Adipocyte (in vitro differentiated cells): ENCODE measurements at regions not wholly inside any gene's neighbourhood (a gene's known extent, or its start where the extent isn't known, plus 50 kb on each side); places are given as distances from the start of the nearest gene placed in this dataset.

Source experiments
- DNase-seq: peaks from one replicate; pipeline ENCODE4 v3.0.0-alpha.2; 2015; ENCODE audit warnings: low read depth
- H3K27me3 ChIP-seq: replicated peaks from 2 replicates; pipeline ENCODE4 v1.7.0; 2013; ENCODE audit warnings: mild to moderate bottlenecking, low read length, moderate library complexity; ENCODE audit not compliant: control insufficient read depth, insufficient read depth
- H3K36me3 ChIP-seq: 2 replicates; pipeline ENCODE4 v1.7.0; 2013; ENCODE audit warnings: low read length, mild to moderate bottlenecking, moderate library complexity; ENCODE audit not compliant: control insufficient read depth, insufficient read depth, severe bottlenecking
- H3K4me1 ChIP-seq: 2 replicates; pipeline ENCODE4 v1.7.0; 2013; ENCODE audit warnings: mild to moderate bottlenecking, low read length, moderate library complexity; ENCODE audit not compliant: control insufficient read depth, insufficient read depth
- H3K4me3 ChIP-seq: 2 replicates; pipeline ENCODE4 v1.7.0; 2013; ENCODE audit warnings: mild to moderate bottlenecking, low read length, moderate library complexity
- H3K9ac ChIP-seq: 2 replicates; pipeline ENCODE4 v1.7.0; 2013; ENCODE audit warnings: mild to moderate bottlenecking, low read length, moderate library complexity
- H3K9me3 ChIP-seq: 2 replicates; pipeline ENCODE4 v1.7.0; 2013; ENCODE audit warnings: mild to moderate bottlenecking, low read length, moderate library complexity; ENCODE audit not compliant: control insufficient read depth

- no peak for DNase-seq
- Histone ChIP-seq H3K27me3 (no peaks in the 10 kb centered on the region), H3K9me3 (peaks cover 12% of the 10 kb centered on the region), H3K9ac (no peak overlapping the region), H3K4me3 (no peak overlapping the region), H3K4me1 (no peaks in the 10 kb centered on the region), H3K36me3 (no peaks in the 10 kb centered on the region)
These were observed 69.5 kb upstream of the ABCA12 start for GRCh38 chr2:215207791-215208367.

- Histone ChIP-seq H3K27me3 (no peaks in the 10 kb centered on the region), H3K36me3 (no peaks in the 10 kb centered on the region), H3K9ac (no peak overlapping the region), H3K4me3 (no peak overlapping the region), H3K4me1 (no peaks in the 10 kb centered on the region), H3K9me3 (peaks cover 12% of the 10 kb centered on the region)
- no peak for DNase-seq
These were observed 68.6 kb upstream of the ABCA12 start for GRCh38 chr2:215207041-215207440.

- Histone ChIP-seq H3K36me3 (no peaks in the 10 kb centered on the region), H3K27me3 (no peaks in the 10 kb centered on the region), H3K9me3 (peaks cover 6% of the 10 kb centered on the region)
These were observed 67.4 kb upstream of the ABCA12 start for GRCh38 chr2:215205787-215206186.

GRCh38 chr2:215191477-215191876 lies 53.1 kb upstream of the ABCA12 start:
- Histone ChIP-seq H3K9ac (no peak overlapping the region), H3K9me3 (no peaks in the 10 kb centered on the region), H3K4me1 (no peaks in the 10 kb centered on the region), H3K27me3 (no peaks in the 10 kb centered on the region), H3K4me3 (no peak overlapping the region), H3K36me3 (no peaks in the 10 kb centered on the region)
- no peak for DNase-seq

More at GRCh38 chr2:215205787-215206186, 67.4 kb upstream of the ABCA12 start:
- Histone ChIP-seq H3K4me1 (no peaks in the 10 kb centered on the region), H3K9ac (no peak overlapping the region), H3K4me3 (no peak overlapping the region)
- DNase-seq, result no peak

GRCh38 chr2:215190588-215190987 lies 52.2 kb upstream of the ABCA12 start:
- no peaks in the 10 kb centered on the region for H3K4me1 ChIP-seq
- no peaks in the 10 kb centered on the region for H3K9me3 ChIP-seq
- no peak overlapping the region for H3K4me3 ChIP-seq
- no peak overlapping the region for H3K9ac ChIP-seq
- H3K27me3 ChIP-seq, result no peaks in the 10 kb centered on the region
- no peak for DNase-seq
- no peaks in the 10 kb centered on the region for H3K36me3 ChIP-seq

GRCh38 chr2:215189393-215189792 lies 51.0 kb upstream of the ABCA12 start:
- no peak for DNase-seq
- no peaks in the 10 kb centered on the region for H3K9me3 ChIP-seq
- H3K4me1 ChIP-seq, result no peaks in the 10 kb centered on the region
- no peak overlapping the region for H3K9ac ChIP-seq
- H3K27me3 ChIP-seq, result no peaks in the 10 kb centered on the region
- no peak overlapping the region for H3K4me3 ChIP-seq
- H3K36me3 ChIP-seq, result no peaks in the 10 kb centered on the region
